ENCODE measurements at regions not wholly inside any gene's neighbourhood (a gene's known extent, or its start where the extent isn't known, plus 50 kb on each side); places are given as distances from the start of the nearest gene placed in this dataset.

GRCh38 chr14:37899365-37899764 is 303.9 kb downstream of the TTC6 start:
- ChIA-PET POLR2A (interaction anchor here (1.0 kb wide), 1 partner anchor 14 kb away, joined by 3 read pairs; no protein-coding TSS in a partner anchor), CTCF (interaction anchor here (0.6 to 1.6 kb wide), 9 partner anchors 9 to 1116 kb away, joined by 3 to 7 read pairs (median 4); no protein-coding TSS in a partner anchor)
- BruUV-seq (replicated peaks): no TSS peak
- DNase-seq (ENCODE audit: unreplicated experiment): no peak
- intact Hi-C loops (cut with micrococcal nuclease): no loop called here
- H3K27ac Mint-ChIP-seq (ENCODE audit: low read depth, unreplicated experiment): no peak overlapping the region
- H3K4me3 Mint-ChIP-seq (ENCODE audit: unreplicated experiment): no peak overlapping the region
- no peaks in the 10 kb centered on the region for H3K36me3 Mint-ChIP-seq (ENCODE audit: insufficient read depth, unreplicated experiment)
- no peak for TF ChIP-seq CTCF (IDR thresholded peaks at IDR 0.05; ENCODE audit: unreplicated experiment)
- peaks cover 6% of the 10 kb centered on the region for H3K4me1 Mint-ChIP-seq (ENCODE audit: insufficient read depth, unreplicated experiment)
- H3K27me3 Mint-ChIP-seq (ENCODE audit: insufficient read depth, unreplicated experiment): no peaks in the 10 kb centered on the region
- H3K9me3 Mint-ChIP-seq (ENCODE audit: unreplicated experiment): no peaks in the 10 kb centered on the region

GRCh38 chr14:37900561-37900960 is 305.1 kb downstream of the TTC6 start:
- POLR2A ChIA-PET: interaction anchor here (1.1 kb wide), 1 partner anchor 299 kb away, joined by 3 read pairs; no protein-coding TSS in a partner anchor
- CTCF ChIA-PET: interaction anchor here (0.6 to 9.1 kb wide), 3 partner anchors 515 to 1114 kb away, joined by 3 to 148 read pairs (median 32); no protein-coding TSS in a partner anchor
- no peak for TF ChIP-seq CTCF (IDR thresholded peaks at IDR 0.05; ENCODE audit: unreplicated experiment)
- DNase-seq (ENCODE audit: unreplicated experiment): peak; percentile 35
- intact Hi-C loops (cut with micrococcal nuclease): loop anchor here (2.0 to 5.0 kb wide), 2 partner anchors 700 to 822 kb away; no protein-coding TSS in a partner anchor
- Mint-ChIP-seq H3K27me3 (ENCODE audit: insufficient read depth, unreplicated experiment) (no peaks in the 10 kb centered on the region), H3K27ac (ENCODE audit: low read depth, unreplicated experiment) (no peak overlapping the region), H3K9me3 (ENCODE audit: unreplicated experiment) (no peaks in the 10 kb centered on the region), H3K4me1 (ENCODE audit: insufficient read depth, unreplicated experiment) (peaks cover 6% of the 10 kb centered on the region), H3K36me3 (ENCODE audit: insufficient read depth, unreplicated experiment) (no peaks in the 10 kb centered on the region), H3K4me3 (ENCODE audit: unreplicated experiment) (no peak overlapping the region)
- no TSS peak for BruUV-seq (replicated peaks)

- no peaks in the 10 kb centered on the region for H3K9me3 Mint-ChIP-seq (ENCODE audit: unreplicated experiment)
- H3K4me1 Mint-ChIP-seq (ENCODE audit: insufficient read depth, unreplicated experiment): peaks cover 6% of the 10 kb centered on the region
- CTCF ChIA-PET: interaction anchor here (0.9 to 9.1 kb wide), 11 partner anchors 9 to 1113 kb away, joined by 3 to 148 read pairs (median 8); no protein-coding TSS in a partner anchor
- H3K27me3 Mint-ChIP-seq (ENCODE audit: insufficient read depth, unreplicated experiment): no peaks in the 10 kb centered on the region
- H3K4me3 Mint-ChIP-seq (ENCODE audit: unreplicated experiment): no peak overlapping the region
- H3K36me3 Mint-ChIP-seq (ENCODE audit: insufficient read depth, unreplicated experiment): no peaks in the 10 kb centered on the region
- no TSS peak for BruUV-seq (replicated peaks)
- no peak overlapping the region for H3K27ac Mint-ChIP-seq (ENCODE audit: low read depth, unreplicated experiment)
- POLR2A ChIA-PET: interaction anchor here (0.7 to 1.1 kb wide), 2 partner anchors 9 to 298 kb away, joined by 3 read pairs; no protein-coding TSS in a partner anchor
- no peak for TF ChIP-seq CTCF (IDR thresholded peaks at IDR 0.05; ENCODE audit: unreplicated experiment)
- peak; percentile 35 for DNase-seq (ENCODE audit: unreplicated experiment)
- intact Hi-C loops (cut with micrococcal nuclease): loop anchor here (2.0 to 5.0 kb wide), 2 partner anchors 699 to 820 kb away; no protein-coding TSS in a partner anchor
Measured at GRCh38 chr14:37901978-37902377, 305.7 kb upstream of the SSTR1 start.

GRCh38 chr14:37903343-37904191 is 304.1 kb upstream of the SSTR1 start:
- peak; percentile 55 for DNase-seq (ENCODE audit: unreplicated experiment)
- BruUV-seq (replicated peaks): no TSS peak
- no peaks in the 10 kb centered on the region for H3K36me3 Mint-ChIP-seq (ENCODE audit: insufficient read depth, unreplicated experiment)
- no peaks in the 10 kb centered on the region for H3K27me3 Mint-ChIP-seq (ENCODE audit: insufficient read depth, unreplicated experiment)
- CTCF ChIA-PET: interaction anchor here (0.6 to 9.1 kb wide), 47 partner anchors 8 to 1198 kb away, joined by 3 to 148 read pairs (median 4); no protein-coding TSS in a partner anchor
- no peak overlapping the region for H3K4me3 Mint-ChIP-seq (ENCODE audit: unreplicated experiment)
- H3K9me3 Mint-ChIP-seq (ENCODE audit: unreplicated experiment): no peaks in the 10 kb centered on the region
- intact Hi-C loops (cut with micrococcal nuclease): loop anchor here (1.0 to 5.0 kb wide), 4 partner anchors 294 to 1112 kb away; no protein-coding TSS in a partner anchor
- POLR2A ChIA-PET: interaction anchor here (1.1 kb wide), 2 partner anchors 962 to 965 kb away, joined by 3 read pairs; no protein-coding TSS in a partner anchor
- no peak overlapping the region for H3K27ac Mint-ChIP-seq (ENCODE audit: low read depth, unreplicated experiment)
- TF ChIP-seq CTCF (IDR thresholded peaks at IDR 0.05; ENCODE audit: unreplicated experiment): peak; percentile 70
- peaks cover 6% of the 10 kb centered on the region for H3K4me1 Mint-ChIP-seq (ENCODE audit: insufficient read depth, unreplicated experiment)
